Stomach (tissue), 8 donors: ENCODE measurements at regions not wholly inside any gene's neighbourhood (a gene's known extent, or its start where the extent isn't known, plus 50 kb on each side); places are given as distances from the start of the nearest gene placed in this dataset.

Experiments used
- DNase-seq, 2 donors: peaks; one replicate each; pipeline versions ENCODE4 v3.0.0 to v3.0.0-alpha.2; 2013 to 2019
- H3K27ac ChIP-seq, 5 donors: fragments of 200-600 bp in 4 of 5; sonication (generic) in 4 of 5; one replicate each; pipeline ENCODE4 v1.5.1; 2013 to 2019; ENCODE audit warnings: mild to moderate bottlenecking in 1 of 5, moderate library complexity in 1 of 5
- H3K27me3 ChIP-seq, 3 donors: fragments of 200-600 bp; sonication (generic); one replicate each; pipeline ENCODE4 v1.5.1; 2017 to 2019; ENCODE audit warnings: mixed run types in 1 of 3
- H3K36me3 ChIP-seq, 4 donors: fragments of 200-600 bp; sonication (generic); 1 replicate in 3 of 4; 2 replicates in 1 of 4; pipeline ENCODE4 v1.5.1; 2016 to 2019
- H3K4me1 ChIP-seq, 4 donors: fragments of 200-600 bp; sonication (generic); one replicate each; pipeline ENCODE4 v1.5.1; 2016 to 2019
- H3K4me3 ChIP-seq, 4 donors: fragments of 200-600 bp; sonication (generic) in 3 of 4; one replicate each; pipeline ENCODE4 v1.5.1; 2016 to 2019; ENCODE audit warnings: mild to moderate bottlenecking in 1 of 4
- H3K9me3 ChIP-seq, 4 donors: fragments of 200-600 bp; sonication (generic); one replicate each; pipeline ENCODE4 v1.5.1; 2016 to 2019
- CTCF ChIP-seq, 7 experiments: fragments of 450-650 bp in 4 of 7; fragments of 200-600 bp in 3 of 7; sonication (generic) in 3 of 7; IDR thresholded peaks; one replicate each; pipeline ENCODE4 v1.5.1; 2016 to 2019; ENCODE audit warnings: antibody characterized with exemption in 7 of 7, control low read depth in 2 of 7, mild to moderate bottlenecking in 1 of 7
- EP300 ChIP-seq: sonication (generic); formaldehyde crosslinking; IDR thresholded peaks from one replicate; pipeline ENCODE4 v1.6.1; 2017; ENCODE audit warnings: antibody characterized with exemption
- POLR2A ChIP-seq, 4 donors: fragments of 450-650 bp; IDR thresholded peaks; one replicate each; pipeline ENCODE4 v1.6.1; 2016; ENCODE audit warnings: antibody characterized with exemption in 4 of 4, control low read depth in 2 of 4, mild to moderate bottlenecking in 1 of 4, moderate library complexity in 1 of 4
- POLR2AphosphoS5 ChIP-seq, 3 donors: sonication (generic); formaldehyde crosslinking; IDR thresholded peaks; one replicate each; pipeline ENCODE4 v1.6.1; 2016; ENCODE audit warnings: antibody characterized with exemption in 3 of 3
- WGBS, 5 donors: extraction: QIAGEN DNeasy Blood & Tissue Kit in 3 of 5; methylation state at CpG; one replicate each; pipeline versions ENCODE4 v1.1.5 to v1.1.7; 2013 to 2018; 5-methylcytosine and 5-hydroxymethylcytosine counted together
- intact Hi-C: fragments of 100-400 bp; cut with DNase I; formaldehyde crosslinking; loops from one replicate; pipeline ENCODE4 v1.15.1; 2023; ENCODE audit warnings: low total_unique reads
- donor health status: healthy with polysubstance abuse.
- donor health status: Bipolar disorder and iron deficiency.
- donor health status: healthy.

GRCh38 chr9:25224996-25225395 is 453.2 kb downstream of the TUSC1 start:
- intact Hi-C loops, result no loop called here

DNA sequence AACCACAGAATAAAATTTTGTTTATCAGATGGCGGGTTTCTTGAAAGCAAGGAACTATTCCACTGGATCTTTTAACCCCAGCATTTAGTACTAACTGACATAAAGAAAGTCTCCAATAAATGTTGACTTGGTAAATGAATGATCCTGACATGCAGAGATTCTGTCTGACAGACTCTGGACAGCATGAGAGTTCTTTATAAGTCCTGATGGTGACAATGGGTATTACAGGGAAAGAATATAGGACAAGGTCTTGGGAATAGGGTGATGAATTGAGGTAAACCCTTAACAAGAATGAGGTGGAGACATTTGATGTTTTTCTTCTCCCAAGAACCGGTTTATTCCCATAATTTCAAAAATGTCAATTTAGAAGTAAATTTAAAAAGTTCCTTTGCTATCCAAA is 453.9 kb downstream of the TUSC1 start:
- H3K4me1 ChIP-seq, result no peaks in the 10 kb centered on the region
- H3K27me3 ChIP-seq, result no peaks in the 10 kb centered on the region
- H3K9me3 ChIP-seq, result peaks cover 0 to 8% (median 3%) of the 10 kb centered on the region in 4 donors
- TF ChIP-seq CTCF (IDR thresholded peaks at IDR 0.05) (no peak), POLR2A (IDR thresholded peaks at IDR 0.05) (no peak), POLR2AphosphoS5 (IDR thresholded peaks at IDR 0.05) (no peak), EP300 (no peak)
- 84 to 93% (median 91%) methylated on average over 2 of the region's 2 CpGs for WGBS, 5 donors
- H3K36me3 ChIP-seq, result no peaks in the 10 kb centered on the region
- H3K27ac ChIP-seq, result no peak overlapping the region
- intact Hi-C loops, result no loop called here
- no peak overlapping the region for H3K4me3 ChIP-seq
- no peak for DNase-seq

More at GRCh38 chr9:25224996-25225395, 453.2 kb downstream of the TUSC1 start:
- H3K4me1 ChIP-seq, result no peaks in the 10 kb centered on the region
- DNase-seq, result no peak
- H3K27me3 ChIP-seq, result no peaks in the 10 kb centered on the region
- no peak overlapping the region for H3K4me3 ChIP-seq
- 70 to 84% (median 79%) methylated on average over 2 of the region's 2 CpGs for WGBS, 5 donors
- TF ChIP-seq POLR2AphosphoS5 (IDR thresholded peaks at IDR 0.05), result no peak
- TF ChIP-seq POLR2A (IDR thresholded peaks at IDR 0.05), result no peak
- no peak for TF ChIP-seq CTCF (IDR thresholded peaks at IDR 0.05)
- no peak for TF ChIP-seq EP300
- H3K9me3 ChIP-seq, result peaks cover 0 to 10% (median 6%) of the 10 kb centered on the region in 4 donors
- H3K27ac ChIP-seq, result no peak overlapping the region
- H3K36me3 ChIP-seq, result no peaks in the 10 kb centered on the region

- TF ChIP-seq POLR2A (IDR thresholded peaks at IDR 0.05) (no peak), POLR2AphosphoS5 (IDR thresholded peaks at IDR 0.05) (no peak), CTCF (IDR thresholded peaks at IDR 0.05) (no peak)
- no peak overlapping the region for H3K27ac ChIP-seq
- no peaks in the 10 kb centered on the region for H3K27me3 ChIP-seq
- H3K4me1 ChIP-seq, result no peaks in the 10 kb centered on the region
- no peaks in the 10 kb centered on the region for H3K36me3 ChIP-seq
- no peak for DNase-seq
- 46 to 64% (median 53%) methylated on average over 5 of the region's 5 CpGs for WGBS, 5 donors
- H3K4me3 ChIP-seq, result no peak overlapping the region
- no peaks in the 10 kb centered on the region for H3K9me3 ChIP-seq
- intact Hi-C loops, result no loop called here
Observed at GRCh38 chr9:25212361-25212760, 465.9 kb downstream of the TUSC1 start.

DNA sequence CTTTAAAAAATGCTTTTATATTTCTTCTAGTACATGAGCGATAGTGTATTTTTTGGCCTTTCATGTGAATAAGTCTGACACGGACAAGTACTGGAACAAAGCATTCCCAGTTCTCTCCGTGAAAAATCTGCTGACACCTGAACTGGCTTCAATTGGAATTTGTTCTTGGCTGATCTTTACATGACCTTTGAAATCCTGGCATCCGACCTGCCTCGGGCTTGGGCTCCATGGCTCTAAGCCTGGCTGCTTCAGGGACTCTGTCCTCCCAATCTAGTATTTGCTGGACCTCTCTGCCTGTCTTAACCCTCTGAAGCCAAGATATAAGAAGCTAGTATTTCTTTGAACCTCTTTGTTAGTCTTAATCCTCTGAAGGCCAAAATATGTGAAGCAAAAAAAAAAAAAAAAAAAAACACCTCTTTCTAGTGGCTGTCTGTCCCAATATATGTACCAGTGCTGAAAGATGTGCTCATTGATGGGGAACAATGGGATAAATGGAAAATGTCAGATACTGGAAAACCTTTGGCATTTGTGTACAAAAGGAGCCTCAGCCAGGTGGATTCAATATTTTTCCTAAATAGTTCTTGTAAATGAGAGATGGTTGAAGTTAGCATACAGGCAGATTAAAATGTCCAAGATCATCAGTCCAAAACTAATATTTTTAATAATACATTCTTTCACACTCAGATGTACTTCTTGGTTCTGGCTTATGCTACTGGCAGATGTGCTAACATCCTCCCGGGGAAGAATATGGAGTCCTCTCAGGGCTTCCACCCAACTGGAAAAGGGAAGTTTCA is 470.6 kb downstream of the TUSC1 start:
- Histone ChIP-seq H3K4me3 (no peak overlapping the region), H3K4me1 (no peaks in the 10 kb centered on the region), H3K9me3 (no peaks in the 10 kb centered on the region), H3K27ac (no peak overlapping the region), H3K27me3 (no peaks in the 10 kb centered on the region), H3K36me3 (no peaks in the 10 kb centered on the region)
- intact Hi-C loops, result no loop called here
- 57 to 66% (median 58%) methylated on average over 6 of the region's 6 CpGs for WGBS, 5 donors
- TF ChIP-seq POLR2A (IDR thresholded peaks at IDR 0.05) (no peak), EP300 (no peak), POLR2AphosphoS5 (IDR thresholded peaks at IDR 0.05) (no peak), CTCF (IDR thresholded peaks at IDR 0.05) (no peak)
- no peak for DNase-seq
